ENCODE measurements at regions not wholly inside any gene's neighbourhood (a gene's known extent, or its start where the extent isn't known, plus 50 kb on each side); places are given as distances from the start of the nearest gene placed in this dataset.
A peak's percentile ranks its signal among the peaks of the same experiment; 100 is the strongest.

- ATAC-seq (ENCODE audit: low read depth) (no peak), DNase-seq (no peak)
- Histone ChIP-seq H3K4me3 (ENCODE audit: control extremely low read depth in 1 of 5, extremely low read depth in 1 of 5, insufficient read depth in 1 of 5, low read depth in 2 of 5, low read length in 4 of 5) (no peak overlapping the region), H2AFZ (ENCODE audit: insufficient read depth, low read depth, low read length, poor library complexity, severe bottlenecking) (no peak overlapping the region), H3K27ac (ENCODE audit: low read length in 2 of 2) (peak overlapping the region in 1 of 2 donors; percentile 31), H3K4me2 (replicated peaks; ENCODE audit: low read depth, low read length, poor library complexity, severe bottlenecking) (peak overlapping the region; percentile 30), H4K20me1 (ENCODE audit: control insufficient read depth, insufficient read depth, low read length, poor library complexity, severe bottlenecking) (peaks cover 70% of the 10 kb centered on the region), H3K27me3 (replicated peaks in 1 of 4; ENCODE audit: control extremely low read depth in 1 of 4, control insufficient read depth in 3 of 4, insufficient read depth in 4 of 4, low read length in 3 of 4) (no peaks in the 10 kb centered on the region), H3K79me2 (ENCODE audit: control insufficient read depth, insufficient read depth, low read length) (peaks cover 99% of the 10 kb centered on the region), H3K9me3 (ENCODE audit: control extremely low read depth in 1 of 3, control insufficient read depth in 2 of 3, insufficient read depth in 1 of 3, low read length in 2 of 3) (no peaks in the 10 kb centered on the region), H3K36me3 (replicated peaks in 1 of 2; ENCODE audit: control extremely low read depth in 1 of 2, control insufficient read depth in 1 of 2, extremely low read depth in 1 of 2, insufficient read depth in 2 of 2, low read length in 1 of 2) (peaks cover 0 to 28% of the 10 kb centered on the region in 2 experiments), H3K9ac (ENCODE audit: low read length) (peak overlapping the region; percentile 16), H3K4me1 (ENCODE audit: control insufficient read depth in 2 of 2, insufficient read depth in 2 of 2, low read length in 2 of 2) (peaks cover 39 to 54% of the 10 kb centered on the region in 2 donors)
- Mint-ChIP-seq H3K4me1 (peaks cover 79% of the 10 kb centered on the region), H3K4me3 (peak overlapping the region; percentile 14), H3K27me3 (no peaks in the 10 kb centered on the region), H3K9me3 (ENCODE audit: insufficient read depth) (no peaks in the 10 kb centered on the region), H3K27ac (peak overlapping the region; percentile 1)
- WGBS (ENCODE audit: insufficient coverage) = 91% methylated on average over 3 of the region's 5 CpGs
- CTCF ChIA-PET = interaction anchor here (0.9 to 1.9 kb wide), 4 partner anchors 15 to 170 kb away, joined by 3 to 6 read pairs (median 4); no protein-coding TSS in a partner anchor
- POLR2A ChIA-PET = no interaction called here
- no peak for TF ChIP-seq CTCF (IDR thresholded peaks at IDR 0.05)
- no peak for TF ChIP-seq EZH2 (IDR thresholded peaks at IDR 0.05; ENCODE audit: borderline replicate concordance, insufficient read depth, low read depth, low read length, poor library complexity, severe bottlenecking)
- intact Hi-C loops (cut with micrococcal nuclease) = loop anchor here (10.0 kb wide), 1 partner anchor 52 kb away; no protein-coding TSS in a partner anchor
Observed at GRCh38 chr9:110072597-110073355, 135.2 kb downstream of the C9orf152 start.

GRCh38 chr9:110073356-110073905 is 134.5 kb downstream of the C9orf152 start:
- no peaks in the 10 kb centered on the region for H3K27me3 ChIP-seq (replicated peaks in 1 of 4; ENCODE audit: control extremely low read depth in 1 of 4, control insufficient read depth in 3 of 4, insufficient read depth in 4 of 4, low read length in 3 of 4)
- H3K79me2 ChIP-seq (ENCODE audit: control insufficient read depth, insufficient read depth, low read length) = peaks cover 99% of the 10 kb centered on the region
- TF ChIP-seq CTCF (IDR thresholded peaks at IDR 0.05) (no peak), EZH2 (IDR thresholded peaks at IDR 0.05; ENCODE audit: borderline replicate concordance, insufficient read depth, low read depth, low read length, poor library complexity, severe bottlenecking) (no peak)
- intact Hi-C loops (cut with micrococcal nuclease) = loop anchor here (10.0 kb wide), 1 partner anchor 51 kb away; no protein-coding TSS in a partner anchor
- POLR2A ChIA-PET = no interaction called here
- Mint-ChIP-seq H3K27me3 (no peaks in the 10 kb centered on the region), H3K27ac (no peak overlapping the region), H3K4me3 (peak overlapping the region; percentile 8), H3K4me1 (peaks cover 79% of the 10 kb centered on the region), H3K9me3 (ENCODE audit: insufficient read depth) (no peaks in the 10 kb centered on the region)
- peaks cover 70% of the 10 kb centered on the region for H4K20me1 ChIP-seq (ENCODE audit: control insufficient read depth, insufficient read depth, low read length, poor library complexity, severe bottlenecking)
- no peak overlapping the region for H3K9ac ChIP-seq (ENCODE audit: low read length)
- CTCF ChIA-PET = interaction anchor here (0.9 to 1.9 kb wide), 4 partner anchors 15 to 170 kb away, joined by 3 to 6 read pairs (median 4); no protein-coding TSS in a partner anchor
- peaks cover 0 to 28% of the 10 kb centered on the region in 2 experiments for H3K36me3 ChIP-seq (replicated peaks in 1 of 2; ENCODE audit: control extremely low read depth in 1 of 2, control insufficient read depth in 1 of 2, extremely low read depth in 1 of 2, insufficient read depth in 2 of 2, low read length in 1 of 2)
- peak overlapping the region; percentile 30 for H3K4me2 ChIP-seq (replicated peaks; ENCODE audit: low read depth, low read length, poor library complexity, severe bottlenecking)
- H3K4me3 ChIP-seq (ENCODE audit: control extremely low read depth in 1 of 5, extremely low read depth in 1 of 5, insufficient read depth in 1 of 5, low read depth in 2 of 5, low read length in 4 of 5) = no peak overlapping the region
- ATAC-seq (ENCODE audit: low read depth) (no peak), DNase-seq (no peak)
- no peaks in the 10 kb centered on the region for H3K9me3 ChIP-seq (ENCODE audit: control extremely low read depth in 1 of 3, control insufficient read depth in 2 of 3, insufficient read depth in 1 of 3, low read length in 2 of 3)
- peak overlapping the region in 1 of 2 donors; percentile 31 for H3K27ac ChIP-seq (ENCODE audit: low read length in 2 of 2)
- H3K4me1 ChIP-seq (ENCODE audit: control insufficient read depth in 2 of 2, insufficient read depth in 2 of 2, low read length in 2 of 2) = peaks cover 44 to 57% of the 10 kb centered on the region in 2 donors
- no peak overlapping the region for H2AFZ ChIP-seq (ENCODE audit: insufficient read depth, low read depth, low read length, poor library complexity, severe bottlenecking)

Measured in B cell (primary cell).